Panc1 (cell line): ENCODE measurements at regions not wholly inside any gene's neighbourhood (a gene's known extent, or its start where the extent isn't known, plus 50 kb on each side); places are given as distances from the start of the nearest gene placed in this dataset.

Experiments used
- ATAC-seq: fragments of 200-7000 bp; cut with Tn5 transposase; 2 replicates; pipeline ENCODE4 v1.9.1; 2020; ENCODE audit warnings: mild to moderate bottlenecking, moderate library complexity
- BruUV-seq: library from RNA; stranded (reverse); fragments of 400-500 nt; replicated peaks from 2 replicates; lab custom pipeline; 2021; lab: Mats Ljungman, UMichigan
- CTCF ChIA-PET: fragments of 300-600 bp; sonication (Branson Sonifier 250); formaldehyde crosslinking; loops from one replicate; lab custom pipeline; 2022; ENCODE audit warnings: antibody characterized with exemption; lab: Charles Lee
- POLR2A ChIA-PET: fragments of 300-600 bp; sonication (Branson Sonifier 250); formaldehyde crosslinking; loops from one replicate; lab custom pipeline; 2022; ENCODE audit warnings: antibody characterized with exemption; lab: Charles Lee
- DNase-seq: peaks from one replicate; pipeline ENCODE4 v3.0.0-alpha.2; 2010; ENCODE audit warnings: low read depth, low spot score
- H3K27ac ChIP-seq: 2 replicates; pipeline ENCODE4 v1.5.1; 2011; ENCODE audit warnings: mild to moderate bottlenecking, low read length, inconsistent platforms
- H3K27me3 ChIP-seq: fragments of 200-500 bp; sonication (Bioruptor generic); 2 replicates; pipeline ENCODE4 v1.6.0; 2014; ENCODE audit warnings: low read length, inconsistent platforms; ENCODE audit not compliant: control insufficient read depth, insufficient read depth
- H3K36me3 ChIP-seq: fragments of 200-500 bp; sonication (Bioruptor generic); 2 replicates; pipeline ENCODE4 v1.5.1; 2014; ENCODE audit warnings: inconsistent platforms, mild to moderate bottlenecking, low read length, moderate library complexity; ENCODE audit not compliant: control insufficient read depth, insufficient read depth
- H3K4me1 ChIP-seq: 2 replicates; pipeline ENCODE4 v1.5.1; 2011; ENCODE audit warnings: inconsistent platforms, mild to moderate bottlenecking, low read length, moderate library complexity; ENCODE audit not compliant: control insufficient read depth, insufficient read depth
- H3K4me3 ChIP-seq, 2 experiments: 2 replicates each; pipeline ENCODE4 v1.5.1; 2011 to 2012; ENCODE audit warnings: low read depth in 2 of 2, low read length in 2 of 2, mild to moderate bottlenecking in 2 of 2, inconsistent platforms in 1 of 2, moderate library complexity in 1 of 2
- H3K9me3 ChIP-seq: fragments of 200-500 bp; sonication (Bioruptor generic); 2 replicates; pipeline ENCODE4 v1.5.1; 2014; ENCODE audit warnings: low read depth, mild to moderate bottlenecking, inconsistent platforms, low read length, moderate library complexity; ENCODE audit not compliant: control insufficient read depth, insufficient read depth
- POLR2AphosphoS5 ChIP-seq: IDR thresholded peaks from 2 replicates; pipeline ENCODE4 v1.6.1; 2012; ENCODE audit warnings: mild to moderate bottlenecking, low read depth, low read length, moderate library complexity
- SIN3A ChIP-seq: IDR thresholded peaks from 2 replicates; pipeline ENCODE4 v1.6.1; 2012; ENCODE audit warnings: low read depth, mild to moderate bottlenecking, low read length, moderate library complexity, borderline replicate concordance; ENCODE audit not compliant: insufficient read depth
- TCF7L2 ChIP-seq: IDR thresholded peaks from 2 replicates; pipeline ENCODE4 v1.6.1; 2011; ENCODE audit warnings: mild to moderate bottlenecking, low read depth, low read length, inconsistent platforms
- in situ Hi-C: cut with HindIII; loops from 2 replicates; pipeline ENCODE4 v1.10.0; 2016; ENCODE audit warnings: low sequenced_read_pairs, low pct_unique_long_range_greater_than_20kb
- intact Hi-C: fragments of 100-400 bp; cut with micrococcal nuclease; formaldehyde crosslinking; loops from one replicate; pipeline ENCODE4 v1.10.0; 2022; ENCODE audit not compliant: unreplicated experiment
- TF ChIP-seq, protein P1 (sequence below): fragments of 450-650 bp; IDR thresholded peaks from 2 replicates; pipeline ENCODE4 v1.5.1; 2017; ENCODE audit warnings: mild to moderate bottlenecking
- TF ChIP-seq, protein P2 (sequence below), 2 experiments: IDR thresholded peaks; 2 replicates each; pipeline ENCODE4 v1.6.1; 2011 to 2012; ENCODE audit warnings: low read depth in 2 of 2, control low read depth in 1 of 2, low read length in 1 of 2, mild to moderate bottlenecking in 1 of 2, moderate library complexity in 1 of 2; ENCODE audit not compliant: insufficient read depth in 1 of 2

DNA sequence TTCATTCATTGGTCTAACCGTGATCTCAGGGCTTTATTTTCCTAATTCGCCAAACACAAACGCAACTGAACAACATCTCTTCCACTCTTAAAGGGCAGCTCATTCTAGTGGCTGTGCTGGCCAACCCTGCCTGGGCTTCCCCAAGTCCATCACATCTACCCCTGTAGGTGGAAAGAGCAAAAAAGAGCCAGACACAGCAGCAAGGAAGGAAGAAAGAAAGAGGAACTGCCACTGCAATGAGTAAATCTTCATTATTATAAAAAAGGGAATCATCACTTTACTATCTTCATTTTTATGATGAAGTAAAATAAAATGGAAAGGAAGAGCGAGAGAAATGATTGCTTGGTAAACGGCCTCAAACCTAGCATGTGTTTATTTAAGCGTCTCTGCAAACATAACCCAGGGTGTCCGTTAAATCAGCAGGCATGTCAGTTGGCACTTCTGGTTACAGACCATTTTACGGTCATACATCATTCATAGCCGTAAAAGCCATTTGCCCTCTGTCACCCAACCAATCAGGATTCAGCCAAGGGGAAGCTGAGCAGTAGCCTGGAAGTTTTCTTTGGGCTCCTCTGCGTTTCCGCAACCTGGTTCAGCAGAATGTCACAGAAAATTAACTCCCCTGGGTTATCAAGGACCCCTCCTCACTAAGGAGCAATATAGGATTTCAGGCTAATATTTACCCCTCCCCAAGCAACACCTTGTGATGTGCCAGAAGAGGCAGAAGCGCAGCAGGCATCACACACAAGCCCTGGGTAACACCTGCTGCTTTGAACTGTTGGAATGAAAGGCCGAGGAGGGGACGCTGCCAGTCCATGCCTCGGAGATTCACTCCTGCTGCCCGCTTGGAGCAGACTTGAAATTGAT, 234.0 kb downstream of the SNX10 start:
- in situ Hi-C loops (no loop called here), intact Hi-C loops (no loop called here)
- no peaks in the 10 kb centered on the region for H3K36me3 ChIP-seq
- no peaks in the 10 kb centered on the region for H3K9me3 ChIP-seq
- TF ChIP-seq POLR2AphosphoS5 (no peak), SIN3A (no peak), TCF7L2 (no peak)
- TF ChIP-seq, protein P1, sequence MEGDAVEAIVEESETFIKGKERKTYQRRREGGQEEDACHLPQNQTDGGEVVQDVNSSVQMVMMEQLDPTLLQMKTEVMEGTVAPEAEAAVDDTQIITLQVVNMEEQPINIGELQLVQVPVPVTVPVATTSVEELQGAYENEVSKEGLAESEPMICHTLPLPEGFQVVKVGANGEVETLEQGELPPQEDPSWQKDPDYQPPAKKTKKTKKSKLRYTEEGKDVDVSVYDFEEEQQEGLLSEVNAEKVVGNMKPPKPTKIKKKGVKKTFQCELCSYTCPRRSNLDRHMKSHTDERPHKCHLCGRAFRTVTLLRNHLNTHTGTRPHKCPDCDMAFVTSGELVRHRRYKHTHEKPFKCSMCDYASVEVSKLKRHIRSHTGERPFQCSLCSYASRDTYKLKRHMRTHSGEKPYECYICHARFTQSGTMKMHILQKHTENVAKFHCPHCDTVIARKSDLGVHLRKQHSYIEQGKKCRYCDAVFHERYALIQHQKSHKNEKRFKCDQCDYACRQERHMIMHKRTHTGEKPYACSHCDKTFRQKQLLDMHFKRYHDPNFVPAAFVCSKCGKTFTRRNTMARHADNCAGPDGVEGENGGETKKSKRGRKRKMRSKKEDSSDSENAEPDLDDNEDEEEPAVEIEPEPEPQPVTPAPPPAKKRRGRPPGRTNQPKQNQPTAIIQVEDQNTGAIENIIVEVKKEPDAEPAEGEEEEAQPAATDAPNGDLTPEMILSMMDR = no peak
- TF ChIP-seq, protein P2, sequence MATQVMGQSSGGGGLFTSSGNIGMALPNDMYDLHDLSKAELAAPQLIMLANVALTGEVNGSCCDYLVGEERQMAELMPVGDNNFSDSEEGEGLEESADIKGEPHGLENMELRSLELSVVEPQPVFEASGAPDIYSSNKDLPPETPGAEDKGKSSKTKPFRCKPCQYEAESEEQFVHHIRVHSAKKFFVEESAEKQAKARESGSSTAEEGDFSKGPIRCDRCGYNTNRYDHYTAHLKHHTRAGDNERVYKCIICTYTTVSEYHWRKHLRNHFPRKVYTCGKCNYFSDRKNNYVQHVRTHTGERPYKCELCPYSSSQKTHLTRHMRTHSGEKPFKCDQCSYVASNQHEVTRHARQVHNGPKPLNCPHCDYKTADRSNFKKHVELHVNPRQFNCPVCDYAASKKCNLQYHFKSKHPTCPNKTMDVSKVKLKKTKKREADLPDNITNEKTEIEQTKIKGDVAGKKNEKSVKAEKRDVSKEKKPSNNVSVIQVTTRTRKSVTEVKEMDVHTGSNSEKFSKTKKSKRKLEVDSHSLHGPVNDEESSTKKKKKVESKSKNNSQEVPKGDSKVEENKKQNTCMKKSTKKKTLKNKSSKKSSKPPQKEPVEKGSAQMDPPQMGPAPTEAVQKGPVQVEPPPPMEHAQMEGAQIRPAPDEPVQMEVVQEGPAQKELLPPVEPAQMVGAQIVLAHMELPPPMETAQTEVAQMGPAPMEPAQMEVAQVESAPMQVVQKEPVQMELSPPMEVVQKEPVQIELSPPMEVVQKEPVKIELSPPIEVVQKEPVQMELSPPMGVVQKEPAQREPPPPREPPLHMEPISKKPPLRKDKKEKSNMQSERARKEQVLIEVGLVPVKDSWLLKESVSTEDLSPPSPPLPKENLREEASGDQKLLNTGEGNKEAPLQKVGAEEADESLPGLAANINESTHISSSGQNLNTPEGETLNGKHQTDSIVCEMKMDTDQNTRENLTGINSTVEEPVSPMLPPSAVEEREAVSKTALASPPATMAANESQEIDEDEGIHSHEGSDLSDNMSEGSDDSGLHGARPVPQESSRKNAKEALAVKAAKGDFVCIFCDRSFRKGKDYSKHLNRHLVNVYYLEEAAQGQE (IDR thresholded peaks at IDR 0.05; ENCODE audit: insufficient read depth in 1 of 2, low read depth in 2 of 2, low read length in 1 of 2) = no peak
- BruUV-seq = no TSS peak
- peaks cover 12% of the 10 kb centered on the region; the same call in 1 of the 2 replicates for H3K27me3 ChIP-seq
- H3K27ac ChIP-seq = no peak overlapping the region; the same call in 1 of the 2 replicates
- no peak overlapping the region for H3K4me3 ChIP-seq
- CTCF ChIA-PET = no interaction called here
- POLR2A ChIA-PET = no interaction called here
- no peak for DNase-seq
- no peak for ATAC-seq
- H3K4me1 ChIP-seq = peaks cover 3% of the 10 kb centered on the region; the same call in 1 of the 2 replicates

DNA sequence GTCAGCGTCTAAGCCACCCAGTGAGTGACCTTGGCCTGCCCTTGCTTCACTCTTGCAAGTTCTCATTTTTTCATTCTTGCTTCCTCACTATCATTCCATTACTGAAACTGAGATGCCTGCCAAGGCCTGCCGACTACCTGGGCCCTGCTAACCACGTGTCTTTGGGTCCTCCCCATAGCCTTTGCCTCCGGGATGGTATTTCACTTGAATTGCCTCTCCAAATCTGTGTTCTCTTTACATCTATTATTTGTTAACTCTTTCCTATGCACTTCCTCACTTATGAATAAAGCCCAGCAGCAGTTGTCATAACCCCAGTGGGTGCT, 234.6 kb downstream of the SNX10 start:
- Histone ChIP-seq H3K27me3 (peaks cover 16% of the 10 kb centered on the region), H3K4me3 (no peak overlapping the region), H3K36me3 (no peaks in the 10 kb centered on the region), H3K27ac (no peak overlapping the region), H3K4me1 (peaks cover 3% of the 10 kb centered on the region; the same call in 1 of the 2 replicates), H3K9me3 (no peaks in the 10 kb centered on the region)
- ChIA-PET CTCF (no interaction called here), POLR2A (no interaction called here)
- TF ChIP-seq TCF7L2 (no peak), SIN3A (no peak), POLR2AphosphoS5 (no peak)
- TF ChIP-seq, protein P1 = no peak
- TF ChIP-seq, protein P2 (IDR thresholded peaks at IDR 0.05; ENCODE audit: insufficient read depth in 1 of 2, low read depth in 2 of 2, low read length in 1 of 2) = no peak
- no peak for DNase-seq
- ATAC-seq = no peak
- in situ Hi-C loops (no loop called here), intact Hi-C loops (no loop called here)
- BruUV-seq = no TSS peak
